GM18498 (cell line): ENCODE measurements at regions not wholly inside any gene's neighbourhood (a gene's known extent, or its start where the extent isn't known, plus 50 kb on each side); places are given as distances from the start of the nearest gene placed in this dataset.
A peak's percentile ranks its signal among the peaks of the same experiment; 100 is the strongest.

ENCODE experiments used
- ATAC-seq: cut with Tn5 transposase; IDR thresholded peaks from one replicate; pipeline ENCODE4 v1.9.1; 2021; ENCODE audit warnings: mild to moderate bottlenecking, moderate library complexity; ENCODE audit not compliant: unreplicated experiment

DNA sequence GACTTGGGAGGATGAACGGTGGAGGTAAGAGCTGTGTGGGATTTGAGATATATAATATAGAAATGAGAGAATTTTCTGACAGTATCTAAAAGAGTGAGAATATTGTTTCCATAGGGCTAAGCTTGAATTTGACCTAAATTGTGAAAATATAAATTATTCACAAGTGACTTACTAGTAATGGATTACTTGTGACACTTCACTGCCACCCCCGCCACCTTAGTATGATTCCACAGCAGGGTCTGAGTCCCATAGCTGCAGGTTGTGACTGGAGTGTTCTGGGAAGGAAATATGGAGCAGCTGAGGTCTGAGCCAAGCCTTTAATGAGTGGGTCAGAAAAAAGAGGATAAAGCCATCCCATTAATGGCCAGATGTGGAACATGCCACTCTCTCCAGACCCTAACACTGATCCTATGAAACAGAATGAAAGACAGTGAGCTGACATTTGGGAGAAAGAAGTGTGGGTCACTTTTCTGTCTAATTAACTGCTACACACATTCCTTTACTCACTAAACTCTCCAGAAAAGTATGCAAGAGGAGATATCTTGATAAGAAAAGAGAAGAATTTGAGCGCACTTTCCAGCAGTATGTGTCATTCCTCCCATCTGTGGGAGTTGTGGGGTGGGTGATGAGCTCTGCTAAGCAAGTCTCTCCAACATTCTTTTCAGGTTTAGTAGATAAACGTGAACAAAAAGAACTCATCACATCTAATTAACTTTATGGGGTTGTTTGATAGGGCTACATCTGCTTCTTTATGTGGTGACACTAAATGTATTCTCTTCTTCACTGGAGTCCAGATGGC, 1193.4 kb downstream of the SORCS3 start:
- ATAC-seq, result no peak

DNA sequence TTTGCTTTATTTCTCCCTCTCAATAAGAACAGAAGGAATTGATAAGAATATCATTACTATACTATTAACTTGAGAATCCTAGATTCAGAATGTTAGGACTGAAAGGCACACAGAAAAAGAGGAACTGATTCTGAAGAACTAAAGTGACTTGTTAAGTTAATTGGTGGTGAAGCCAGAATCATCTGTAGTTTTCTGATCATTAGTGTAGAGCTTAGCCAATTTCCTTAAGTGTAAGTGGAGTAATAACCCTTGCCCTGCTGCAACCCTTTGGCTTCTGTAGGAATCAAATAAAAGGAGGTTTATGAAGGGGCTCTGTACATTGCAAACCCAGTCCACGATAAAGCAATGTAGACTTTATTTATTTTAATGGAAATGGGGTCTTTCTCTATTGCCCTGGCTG, 1186.0 kb downstream of the SORCS3 start:
- ATAC-seq, result no peak

DNA sequence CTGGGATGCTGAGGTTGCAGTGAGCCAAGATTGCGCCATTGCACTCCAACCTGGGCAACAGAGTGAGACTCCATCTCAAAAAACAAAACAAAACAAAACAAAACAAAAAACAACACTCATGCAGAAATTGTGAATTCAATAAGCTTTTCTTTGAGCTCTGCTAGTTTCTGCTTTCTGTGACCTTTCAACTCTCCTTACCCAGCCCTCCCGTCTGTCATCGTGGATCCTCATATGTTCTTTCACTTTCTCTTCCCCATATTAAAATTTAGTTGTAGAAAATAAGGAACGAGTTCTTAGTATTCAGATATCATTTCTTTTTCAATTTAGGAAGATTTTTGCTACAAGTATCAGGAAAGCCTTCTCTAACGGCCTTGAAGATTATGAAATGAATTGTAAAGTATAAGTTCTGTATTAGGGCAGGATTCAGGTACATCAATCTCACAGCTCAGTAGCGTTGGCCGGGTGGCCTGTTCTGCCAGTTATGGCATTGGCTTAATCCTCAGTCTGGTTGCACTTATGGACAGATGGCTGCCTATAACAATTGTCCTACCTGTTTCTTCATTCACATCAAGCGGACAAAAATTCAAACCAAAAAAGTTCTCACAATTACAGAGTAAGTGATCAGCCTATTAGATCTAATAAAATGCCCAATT, 1167.0 kb downstream of the SORCS3 start:
- ATAC-seq, result no peak

DNA sequence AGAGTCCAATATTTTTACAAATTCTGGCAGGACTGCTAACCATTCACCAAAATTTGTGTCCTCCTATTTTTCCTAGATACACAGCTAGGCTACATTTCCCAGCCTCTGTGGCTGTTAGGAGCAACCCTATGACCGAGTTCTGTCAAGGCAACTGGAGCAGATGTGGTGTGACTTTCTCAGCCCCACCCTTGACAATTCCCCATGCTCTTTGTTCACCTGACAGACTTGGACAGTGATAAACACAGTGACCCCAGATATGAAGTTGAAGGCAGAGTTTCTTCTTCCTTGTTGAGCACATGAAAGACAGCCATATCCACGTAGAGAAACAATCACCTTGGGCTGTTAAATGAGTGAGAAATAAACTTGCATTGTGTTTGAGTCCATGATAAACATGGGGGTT, 1162.1 kb downstream of the SORCS3 start:
- no peak for ATAC-seq

DNA sequence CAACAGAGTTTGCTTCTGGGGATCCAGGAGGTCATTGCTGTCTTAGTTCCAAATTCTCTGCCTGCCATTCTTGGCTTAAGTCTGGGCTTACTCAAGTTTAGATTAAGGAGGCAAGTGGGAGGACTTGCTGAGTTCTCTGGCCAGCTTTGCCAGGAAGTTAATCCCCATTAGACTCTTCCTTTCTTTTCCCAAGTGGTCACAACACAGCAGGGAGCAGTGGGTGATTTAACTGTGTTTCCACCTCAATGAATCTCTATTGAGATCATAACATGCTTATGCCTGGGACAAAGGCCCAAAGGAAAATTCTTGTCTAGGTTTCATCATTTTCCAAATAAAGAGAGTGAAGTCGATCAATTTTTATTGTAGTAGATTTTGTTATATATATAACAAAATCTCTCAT, 1159.6 kb downstream of the SORCS3 start:
- no peak for ATAC-seq

DNA sequence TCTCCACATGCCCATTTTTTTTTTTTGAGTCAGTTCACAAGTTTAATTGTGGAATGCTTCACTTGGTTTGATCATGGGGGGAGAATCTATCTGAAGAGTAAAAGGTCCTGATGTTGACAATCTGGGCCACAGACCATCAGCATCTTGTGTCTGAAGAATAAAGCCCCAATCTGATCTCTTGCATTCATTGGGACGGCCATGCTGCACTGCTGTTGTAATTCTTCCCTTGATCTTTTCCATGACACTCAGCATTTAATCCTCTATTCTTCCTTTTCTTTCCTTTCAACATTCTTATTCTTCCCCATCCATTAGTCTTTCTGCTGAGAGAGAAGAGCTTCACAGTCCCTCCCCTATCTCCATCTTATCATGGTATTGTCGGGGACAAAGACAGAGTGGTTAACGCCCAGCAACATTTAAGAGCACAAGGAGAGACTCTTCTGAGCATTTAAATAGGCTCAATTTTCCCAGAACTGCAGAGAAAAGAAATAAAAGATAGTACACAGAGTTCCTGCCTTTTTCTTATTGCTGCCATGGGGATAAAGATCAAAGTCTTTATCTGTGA, 1157.3 kb downstream of the SORCS3 start:
- ATAC-seq, result no peak

DNA sequence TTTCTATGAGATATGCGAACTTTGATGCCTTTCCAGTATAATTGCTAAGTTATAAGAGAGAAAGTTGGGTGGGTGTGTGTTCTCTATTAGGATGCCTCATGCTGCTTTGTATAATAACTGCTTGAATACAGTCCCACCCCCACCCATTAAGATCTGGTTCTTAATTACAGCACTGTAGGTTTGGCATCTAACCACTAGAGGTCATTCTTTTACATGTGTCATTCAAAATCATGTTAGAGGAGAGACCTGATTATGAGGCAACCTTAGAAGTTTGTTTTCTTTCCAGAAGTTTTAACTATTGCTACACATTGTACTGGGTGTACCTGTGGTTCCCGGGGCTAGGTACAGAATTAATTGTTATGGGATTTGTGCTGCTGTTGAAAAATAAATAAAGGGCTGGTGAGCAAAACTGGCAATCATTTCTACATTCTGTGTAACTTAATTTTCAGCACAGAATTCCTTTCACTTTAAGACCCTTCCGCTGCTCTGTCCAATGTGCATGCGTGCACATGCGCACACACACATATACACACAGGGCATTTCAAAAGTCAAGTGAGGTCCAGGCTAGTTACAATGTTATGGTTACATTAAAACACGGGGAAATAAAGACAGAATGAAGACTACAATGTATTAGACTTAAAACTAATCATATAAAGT, 1156.3 kb downstream of the SORCS3 start:
- peak; percentile 78 for ATAC-seq

DNA sequence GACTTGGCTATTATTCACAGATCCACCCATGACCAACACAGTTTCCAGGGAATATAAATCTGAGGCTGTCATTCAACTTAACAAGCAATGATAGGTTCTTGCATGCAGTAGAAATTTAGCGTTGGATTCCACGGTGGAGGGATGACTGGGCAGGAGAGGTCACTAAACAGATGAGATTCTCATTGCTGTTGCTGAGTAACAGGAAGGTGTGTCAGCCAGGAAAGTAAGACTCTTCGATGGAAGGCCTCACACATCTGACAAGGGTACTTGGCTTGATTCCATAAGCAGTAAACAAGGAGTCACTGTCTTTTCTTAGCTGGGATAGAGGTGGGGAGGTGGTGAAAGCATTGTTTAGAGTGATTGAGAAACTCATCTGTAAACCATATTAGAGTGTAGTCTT, 1152.0 kb downstream of the SORCS3 start:
- ATAC-seq, result no peak

DNA sequence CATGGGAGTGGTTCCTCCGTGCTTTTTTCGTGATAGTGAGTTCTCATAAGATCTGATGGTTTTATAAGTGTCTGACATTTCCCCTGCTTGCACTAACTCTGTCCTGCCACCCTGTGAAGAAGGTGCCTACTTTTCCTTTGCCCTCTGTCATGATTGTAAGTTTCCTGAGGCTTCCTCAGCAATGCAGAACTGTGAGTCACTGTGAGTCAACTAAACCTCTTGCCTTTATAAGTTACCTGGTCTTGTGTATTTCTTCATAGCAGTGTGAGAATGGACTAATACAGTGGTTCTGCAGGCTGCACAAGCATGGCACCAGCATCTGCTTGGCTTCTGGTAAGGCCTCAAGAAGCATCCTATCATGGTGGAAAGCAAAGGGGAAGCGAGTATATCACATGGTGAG, 1144.6 kb downstream of the SORCS3 start:
- no peak for ATAC-seq

DNA sequence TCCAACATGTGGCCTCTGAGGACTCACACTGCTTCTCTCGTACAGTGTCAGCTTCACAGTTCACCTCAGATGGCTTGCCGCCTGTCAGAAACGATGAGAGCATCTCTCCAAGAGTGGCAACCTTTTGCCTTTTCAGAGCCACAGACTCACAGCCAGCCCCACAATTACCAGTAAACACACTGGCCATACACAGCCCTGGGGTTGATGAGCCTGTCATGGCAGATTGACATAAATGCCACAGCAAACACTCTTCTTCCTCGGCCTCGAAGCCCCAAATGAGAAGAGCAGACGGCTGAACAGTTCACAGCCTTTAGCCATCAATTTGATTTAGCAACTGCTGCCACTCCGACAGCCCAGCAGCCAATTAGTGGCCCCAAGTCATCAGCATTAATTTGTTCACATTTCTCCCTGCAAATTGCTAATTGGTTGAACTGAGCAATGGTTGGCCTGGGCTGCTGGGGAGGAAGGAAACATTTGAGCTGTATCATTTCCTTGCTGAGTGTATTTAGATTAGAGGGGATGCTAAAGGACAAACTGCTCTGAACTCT, 1142.9 kb downstream of the SORCS3 start:
- ATAC-seq, result no peak

DNA sequence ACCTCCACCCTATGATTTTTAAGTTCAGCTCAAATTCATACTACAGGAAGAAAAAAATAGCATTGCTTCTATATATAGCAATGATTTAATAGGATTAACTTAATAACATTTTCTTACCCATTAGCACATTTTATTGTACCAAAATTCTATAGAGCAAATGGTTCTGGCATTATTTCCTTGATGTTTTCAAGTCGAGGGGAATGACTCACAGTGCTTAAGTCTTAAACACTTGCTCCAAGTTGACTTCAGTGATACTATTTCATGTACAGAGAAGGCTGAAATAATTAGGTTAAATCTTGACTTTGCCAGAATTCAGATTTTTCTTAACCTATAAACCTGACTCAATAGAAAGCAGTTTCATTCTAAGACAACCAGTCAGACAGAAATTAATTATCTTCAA, 1133.8 kb downstream of the SORCS3 start:
- ATAC-seq, result no peak

DNA sequence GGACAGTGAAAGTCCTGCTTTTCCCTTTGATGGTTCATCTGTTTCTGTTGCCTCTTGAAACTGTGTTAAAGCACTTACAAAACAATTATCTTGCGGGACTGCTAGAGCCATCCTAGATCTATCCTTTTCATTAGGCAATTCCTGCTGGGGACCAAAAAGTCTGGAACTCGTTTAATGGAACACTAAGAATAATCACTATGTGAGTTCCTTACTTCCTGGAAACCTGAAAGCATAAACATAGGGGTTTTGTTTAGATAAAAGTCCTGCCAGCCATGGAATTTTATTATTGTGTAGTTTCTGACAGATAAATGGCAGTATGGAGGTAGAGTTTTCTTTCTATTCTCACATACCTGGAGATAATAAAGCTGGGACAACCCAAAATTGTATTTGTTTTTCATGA, 1133.3 kb downstream of the SORCS3 start:
- ATAC-seq, result no peak

DNA sequence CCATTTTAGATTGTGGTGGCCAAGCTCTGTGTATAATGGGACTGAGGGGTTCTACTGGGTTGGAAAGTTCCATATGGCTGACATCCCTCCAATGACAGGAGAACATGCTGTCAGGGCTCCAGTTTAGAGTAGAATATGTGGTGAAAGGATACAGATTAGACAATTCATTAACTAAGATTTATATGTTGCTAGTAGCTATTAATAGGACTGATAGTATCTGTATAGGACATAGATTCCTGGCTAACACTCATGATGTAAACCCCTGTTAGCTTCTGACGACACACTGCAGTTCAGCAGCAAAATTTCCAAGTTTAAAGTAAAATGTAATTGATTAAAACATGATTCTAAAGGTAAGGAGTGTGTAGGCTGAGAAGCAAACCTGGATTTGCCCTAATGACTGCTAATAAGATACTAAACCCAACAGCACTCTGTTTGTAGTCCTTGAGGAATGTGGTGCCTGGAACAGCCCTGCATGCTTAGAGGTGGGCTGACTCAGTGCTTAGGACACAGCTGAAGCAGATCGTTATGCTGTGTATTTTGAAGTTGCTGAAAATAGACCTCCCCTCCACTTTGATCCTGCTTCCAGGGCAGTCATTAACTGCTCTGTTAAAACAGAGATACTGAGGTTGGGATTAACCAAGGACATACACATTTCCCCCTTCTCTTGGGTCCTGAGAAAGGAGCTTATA, 1129.6 kb downstream of the SORCS3 start:
- no peak for ATAC-seq

DNA sequence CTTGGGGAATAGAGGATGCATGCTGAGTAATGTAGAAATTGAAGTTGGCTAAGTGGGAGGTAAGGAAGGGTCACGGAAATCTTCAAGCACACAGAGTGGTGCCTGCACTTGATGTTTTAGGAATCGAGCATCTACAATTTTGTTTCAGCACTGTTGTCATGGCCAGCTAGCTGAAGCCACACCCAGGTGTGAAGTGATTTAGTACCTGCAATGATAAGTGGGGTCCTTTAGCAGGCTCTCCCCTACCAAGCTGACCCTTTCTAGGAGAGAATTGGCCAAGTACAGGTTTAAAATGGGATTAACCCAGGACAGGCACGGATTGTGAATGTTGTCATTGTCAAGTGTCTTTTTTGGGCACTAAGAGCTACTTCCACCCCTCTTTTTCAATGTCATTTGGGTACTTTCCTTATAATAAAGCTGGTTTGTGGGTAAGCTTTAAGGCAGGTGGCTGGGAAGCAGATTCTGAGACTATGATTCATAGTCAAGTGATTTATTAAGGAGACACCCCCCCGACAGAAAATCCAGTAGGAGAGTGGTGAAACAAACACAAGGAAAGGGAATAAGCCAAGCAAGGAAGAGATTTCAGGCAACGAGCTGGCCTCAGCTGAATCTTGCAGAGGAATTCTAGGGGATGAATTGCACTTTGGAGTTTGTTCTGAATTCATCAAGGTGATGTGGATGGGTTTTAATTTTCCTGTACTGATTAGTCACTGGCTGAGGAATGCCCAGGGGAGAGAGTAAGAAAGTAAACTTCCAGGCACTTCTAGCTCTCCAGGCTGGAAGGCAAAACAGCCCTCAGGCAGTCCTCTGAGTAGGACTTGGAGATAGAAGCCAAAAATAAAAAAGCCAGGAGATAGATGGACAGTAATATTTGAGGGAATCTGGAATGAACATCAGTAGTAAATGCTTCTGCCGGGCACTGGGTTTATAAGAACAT, 1128.4 kb downstream of the SORCS3 start:
- no peak for ATAC-seq

DNA sequence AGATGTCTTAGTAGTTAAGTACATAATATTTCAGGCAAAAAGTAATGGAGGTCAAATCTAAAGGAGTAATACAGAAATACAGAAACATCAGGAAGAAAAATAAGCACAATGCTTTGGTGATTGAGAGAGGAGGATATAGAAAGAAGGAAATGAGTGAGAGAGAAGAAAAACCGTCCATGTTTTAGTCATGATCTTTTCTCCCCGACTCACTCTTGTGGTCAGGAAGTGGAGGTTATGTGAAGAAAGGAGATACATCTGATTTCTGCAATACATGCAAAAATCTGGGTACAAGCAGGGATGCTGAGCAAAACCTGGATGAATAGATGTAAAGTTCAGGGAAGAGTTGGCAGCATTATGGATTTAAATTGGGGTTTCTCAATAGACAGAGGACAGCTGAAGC, 1122.5 kb downstream of the SORCS3 start:
- ATAC-seq, result no peak

DNA sequence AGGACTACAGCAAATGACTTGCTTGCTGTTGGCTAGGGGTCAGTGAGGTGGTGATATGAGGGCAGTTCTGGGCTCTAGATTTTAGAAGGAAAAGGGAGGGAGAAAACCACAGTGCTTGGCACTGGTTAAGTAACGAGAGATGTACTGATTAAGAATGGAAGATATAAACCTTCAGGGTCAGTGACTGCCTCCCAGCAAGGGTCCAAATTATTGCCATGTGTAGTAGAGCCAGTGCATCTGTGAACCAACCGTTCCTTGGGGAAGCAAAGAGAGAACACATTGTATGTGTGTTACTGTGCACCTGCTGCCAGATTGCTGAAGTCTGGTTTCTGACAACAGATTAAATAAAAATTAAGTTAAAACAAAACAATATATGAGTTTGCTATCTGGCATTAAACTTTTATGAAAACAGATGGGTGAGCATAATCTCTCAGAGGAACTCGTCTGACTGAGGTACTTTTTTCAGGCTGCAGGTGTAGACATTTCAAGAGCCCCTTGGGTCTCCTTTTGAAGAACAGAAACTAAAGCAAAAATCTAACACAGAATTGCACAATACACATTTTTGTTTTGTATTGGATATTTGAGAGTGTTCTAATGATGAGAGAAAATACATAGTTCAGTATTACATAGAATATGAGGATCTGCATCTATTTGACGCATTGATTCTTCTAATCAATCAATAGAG, 1120.6 kb downstream of the SORCS3 start:
- ATAC-seq, result no peak

DNA sequence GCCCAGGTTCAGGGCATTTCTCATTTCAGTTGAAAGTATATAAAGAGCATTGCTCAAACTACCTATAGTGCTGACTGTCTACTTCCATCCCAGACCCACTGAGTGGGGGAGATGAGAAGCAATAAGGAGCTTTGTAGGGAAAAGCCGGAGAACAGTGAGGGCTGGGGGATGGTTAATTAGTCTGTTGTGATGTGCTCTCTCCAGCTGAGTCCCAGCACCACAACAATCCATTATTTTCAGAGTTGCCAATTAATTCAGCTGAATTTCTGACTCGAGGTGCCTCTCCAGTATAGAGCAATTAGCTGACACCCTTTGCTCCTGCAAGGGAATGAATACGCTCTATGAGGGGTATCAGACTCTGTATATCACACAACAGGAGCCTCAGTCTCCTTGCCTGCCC, 1118.6 kb downstream of the SORCS3 start:
- ATAC-seq, result no peak

DNA sequence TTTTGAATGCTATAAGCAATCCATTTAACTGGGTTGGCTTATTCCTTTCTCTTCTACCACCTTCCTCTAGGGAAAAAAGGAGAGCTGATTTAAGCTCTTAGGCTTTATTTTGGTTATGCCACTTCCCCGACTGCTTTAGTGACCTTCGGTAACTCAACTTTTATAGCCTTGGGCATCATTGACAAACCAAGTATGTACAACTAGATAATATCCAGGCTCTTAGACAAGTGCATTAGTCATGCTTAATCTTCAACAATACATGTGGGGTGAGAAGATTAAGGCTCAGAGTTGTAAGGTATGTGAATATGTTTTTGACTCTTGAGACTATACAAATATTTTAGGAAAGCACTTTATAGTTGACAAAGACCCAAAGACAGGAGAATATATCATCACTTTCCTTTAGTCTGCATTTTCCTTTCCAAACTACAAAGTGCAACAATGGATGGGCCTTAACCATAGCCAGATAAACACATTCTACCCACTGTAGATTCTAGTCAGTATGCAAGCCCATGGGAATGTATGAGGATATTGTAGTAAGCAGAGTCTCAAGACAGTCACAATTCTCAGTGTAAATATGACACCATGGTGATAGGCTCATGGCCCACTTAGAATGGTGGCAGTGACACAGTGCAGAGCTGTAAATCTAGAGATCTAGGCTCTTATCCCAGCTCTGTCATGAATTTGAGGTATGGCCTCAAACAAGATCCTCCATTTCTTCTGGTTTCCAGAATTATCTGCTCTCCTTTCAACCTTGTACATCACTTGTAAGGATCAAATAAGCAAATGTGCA, 1117.3 kb downstream of the SORCS3 start:
- ATAC-seq, result no peak

DNA sequence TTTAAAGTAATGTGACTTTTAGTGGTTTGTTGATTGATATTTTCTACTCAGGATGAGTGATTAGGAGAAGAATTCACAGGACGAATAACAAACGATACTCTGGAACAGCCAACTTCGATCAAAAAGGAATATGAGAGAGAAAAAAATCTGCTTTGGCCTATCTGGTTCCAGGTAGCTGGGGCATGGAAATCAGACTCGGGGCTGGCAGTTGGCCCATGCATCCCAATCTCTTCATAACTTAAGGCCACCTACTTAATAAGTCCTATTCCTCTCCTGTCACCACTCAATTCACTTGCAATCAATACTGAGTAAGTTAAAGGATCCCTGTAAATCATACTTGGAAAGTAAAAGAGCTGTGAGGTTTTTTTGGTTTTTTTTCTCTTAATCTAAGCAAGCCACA, 1116.2 kb downstream of the SORCS3 start:
- no peak for ATAC-seq
